Testis (tissue), 2 donors: ENCODE measurements at regions not wholly inside any gene's neighbourhood (a gene's known extent, or its start where the extent isn't known, plus 50 kb on each side); places are given as distances from the start of the nearest gene placed in this dataset.

Source experiments
- POLR2A ChIP-seq: fragments of 450-650 bp; IDR thresholded peaks from one replicate; pipeline ENCODE4 v1.6.1; 2017; ENCODE audit warnings: antibody characterized with exemption, mild to moderate bottlenecking, moderate library complexity
- TF ChIP-seq, protein P1 (sequence below), 3 experiments: fragments of 450-650 bp in 2 of 3; fragments of 200-600 bp in 1 of 3; sonication (generic) in 1 of 3; IDR thresholded peaks; one replicate each; pipeline ENCODE4 v1.5.1; 2016 to 2019; ENCODE audit warnings: antibody characterized with exemption in 3 of 3, mild to moderate bottlenecking in 2 of 3, moderate library complexity in 1 of 3

DNA sequence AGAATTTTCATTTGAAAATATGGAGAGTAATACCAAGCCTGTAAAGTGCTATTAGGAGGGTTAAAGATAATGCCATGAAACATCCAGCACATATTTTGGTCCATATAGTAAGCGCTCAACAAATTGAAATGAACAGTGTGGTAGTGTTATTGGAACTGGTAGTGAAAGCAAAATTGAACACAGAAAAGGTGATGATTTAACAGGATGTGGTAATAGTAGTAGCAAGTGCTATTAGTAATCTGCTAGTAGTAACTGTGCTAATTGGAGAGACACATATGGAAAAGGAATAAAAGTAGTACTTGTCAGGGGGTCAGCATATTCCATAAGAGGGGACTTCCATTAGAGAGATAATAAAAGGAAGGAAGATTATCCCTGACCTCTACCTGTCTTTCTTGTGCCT lies 187.3 kb downstream of the HTR1A start:
- TF ChIP-seq POLR2A, result no peak
- TF ChIP-seq, protein P1, sequence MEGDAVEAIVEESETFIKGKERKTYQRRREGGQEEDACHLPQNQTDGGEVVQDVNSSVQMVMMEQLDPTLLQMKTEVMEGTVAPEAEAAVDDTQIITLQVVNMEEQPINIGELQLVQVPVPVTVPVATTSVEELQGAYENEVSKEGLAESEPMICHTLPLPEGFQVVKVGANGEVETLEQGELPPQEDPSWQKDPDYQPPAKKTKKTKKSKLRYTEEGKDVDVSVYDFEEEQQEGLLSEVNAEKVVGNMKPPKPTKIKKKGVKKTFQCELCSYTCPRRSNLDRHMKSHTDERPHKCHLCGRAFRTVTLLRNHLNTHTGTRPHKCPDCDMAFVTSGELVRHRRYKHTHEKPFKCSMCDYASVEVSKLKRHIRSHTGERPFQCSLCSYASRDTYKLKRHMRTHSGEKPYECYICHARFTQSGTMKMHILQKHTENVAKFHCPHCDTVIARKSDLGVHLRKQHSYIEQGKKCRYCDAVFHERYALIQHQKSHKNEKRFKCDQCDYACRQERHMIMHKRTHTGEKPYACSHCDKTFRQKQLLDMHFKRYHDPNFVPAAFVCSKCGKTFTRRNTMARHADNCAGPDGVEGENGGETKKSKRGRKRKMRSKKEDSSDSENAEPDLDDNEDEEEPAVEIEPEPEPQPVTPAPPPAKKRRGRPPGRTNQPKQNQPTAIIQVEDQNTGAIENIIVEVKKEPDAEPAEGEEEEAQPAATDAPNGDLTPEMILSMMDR (IDR thresholded peaks at IDR 0.05), result no peak
